Lung (tissue), 11 donors: ENCODE measurements at regions not wholly inside any gene's neighbourhood (a gene's known extent, or its start where the extent isn't known, plus 50 kb on each side); places are given as distances from the start of the nearest gene placed in this dataset.

Experiments
- ATAC-seq: fragments of 200-7000 bp; cut with Tn5 transposase; one replicate; pipeline ENCODE4 v1.9.1; 2020; ENCODE audit warnings: moderate number of reproducible peaks; ENCODE audit not compliant: insufficient read depth, low FRiP score
- DNase-seq, 3 donors: peaks; one replicate each; pipeline ENCODE4 v3.0.0-alpha.2; 2013 to 2017
- H3K27ac ChIP-seq, 2 donors: one replicate each; pipeline ENCODE4 v1.5.1; 2013; ENCODE audit warnings: mild to moderate bottlenecking in 2 of 2, moderate library complexity in 2 of 2, control low read depth in 1 of 2, inconsistent platforms in 1 of 2, low read depth in 1 of 2, low read length in 1 of 2
- H3K27me3 ChIP-seq, 3 donors: one replicate each; pipeline ENCODE4 v1.5.1; 2013; ENCODE audit warnings: low read length in 2 of 3; ENCODE audit not compliant: control insufficient read depth in 3 of 3, insufficient read depth in 3 of 3
- H3K36me3 ChIP-seq, 4 donors: one replicate each; pipeline ENCODE4 v1.5.1; 2013; ENCODE audit warnings: low read length in 4 of 4, mild to moderate bottlenecking in 1 of 4, moderate library complexity in 1 of 4; ENCODE audit not compliant: control insufficient read depth in 4 of 4, insufficient read depth in 4 of 4
- H3K4me1 ChIP-seq, 5 donors: one replicate each; pipeline ENCODE4 v1.5.1; 2013; ENCODE audit warnings: low read length in 5 of 5, mild to moderate bottlenecking in 2 of 5, moderate library complexity in 1 of 5; ENCODE audit not compliant: control insufficient read depth in 5 of 5, insufficient read depth in 5 of 5
- H3K4me3 ChIP-seq: one replicate; pipeline ENCODE4 v1.5.1; 2013; ENCODE audit warnings: mild to moderate bottlenecking, control low read depth, moderate library complexity
- H3K9ac ChIP-seq, 2 donors: one replicate each; pipeline ENCODE4 v1.5.1; 2013; ENCODE audit warnings: low read length in 2 of 2, control low read depth in 1 of 2; ENCODE audit not compliant: insufficient read depth in 1 of 2
- H3K9me3 ChIP-seq, 4 donors: one replicate each; pipeline ENCODE4 v1.5.1; 2013; ENCODE audit warnings: low read length in 3 of 4, mild to moderate bottlenecking in 1 of 4, moderate library complexity in 1 of 4; ENCODE audit not compliant: control insufficient read depth in 4 of 4, insufficient read depth in 3 of 4
- CTCF ChIP-seq: IDR thresholded peaks from 2 replicates; pipeline ENCODE4 v1.5.1; 2012; ENCODE audit warnings: mild to moderate bottlenecking; ENCODE audit errors: control extremely low read depth, extremely low read depth
- WGBS, 2 donors: extraction: QIAGEN DNeasy Blood & Tissue Kit; methylation state at CpG; one replicate each; pipeline ENCODE4 v1.1.7; 2013; 5-methylcytosine and 5-hydroxymethylcytosine counted together
- donor health status: control.
- donor health status: control.
- donor health status: Bipolar disorder and iron deficiency.
- donor health status: healthy.
- donor health status: DM: yes; HTN: yes; CAD: no.

DNA sequence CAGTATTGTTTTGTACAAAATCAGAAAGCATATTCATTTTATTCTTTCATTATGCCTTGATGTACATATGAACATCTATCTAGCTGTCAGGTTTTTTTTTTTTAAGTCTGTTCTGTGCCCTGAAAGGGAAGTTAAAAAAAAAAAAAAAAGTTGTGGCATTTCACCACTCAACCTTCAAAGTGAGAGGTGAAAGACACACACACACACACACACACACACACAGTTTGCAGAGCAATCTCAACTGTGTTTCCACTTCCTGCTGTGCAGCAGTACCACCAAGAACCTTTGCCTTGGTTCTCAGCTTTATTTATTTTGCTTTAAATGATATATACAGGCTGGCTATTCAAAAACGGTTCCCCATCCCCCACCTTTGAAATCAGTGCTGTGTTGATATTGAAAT lies 955.6 kb downstream of the GATA3 start:
- TF ChIP-seq CTCF, result no peak
- no peaks in the 10 kb centered on the region for H3K36me3 ChIP-seq
- ATAC-seq, result no peak
- H3K4me1 ChIP-seq, result no peaks in the 10 kb centered on the region
- H3K27ac ChIP-seq, result no peak overlapping the region
- no peaks in the 10 kb centered on the region for H3K9me3 ChIP-seq
- peak in 2 of 3 donors; percentile 34 to 36 for DNase-seq
- no peak overlapping the region for H3K4me3 ChIP-seq
- H3K27me3 ChIP-seq, result peaks cover 0 to 3% (median 0%) of the 10 kb centered on the region in 3 donors
- WGBS, 2 donors, result 6% methylated on average over 1 of the region's 1 CpG
- H3K9ac ChIP-seq, result no peak overlapping the region

DNA sequence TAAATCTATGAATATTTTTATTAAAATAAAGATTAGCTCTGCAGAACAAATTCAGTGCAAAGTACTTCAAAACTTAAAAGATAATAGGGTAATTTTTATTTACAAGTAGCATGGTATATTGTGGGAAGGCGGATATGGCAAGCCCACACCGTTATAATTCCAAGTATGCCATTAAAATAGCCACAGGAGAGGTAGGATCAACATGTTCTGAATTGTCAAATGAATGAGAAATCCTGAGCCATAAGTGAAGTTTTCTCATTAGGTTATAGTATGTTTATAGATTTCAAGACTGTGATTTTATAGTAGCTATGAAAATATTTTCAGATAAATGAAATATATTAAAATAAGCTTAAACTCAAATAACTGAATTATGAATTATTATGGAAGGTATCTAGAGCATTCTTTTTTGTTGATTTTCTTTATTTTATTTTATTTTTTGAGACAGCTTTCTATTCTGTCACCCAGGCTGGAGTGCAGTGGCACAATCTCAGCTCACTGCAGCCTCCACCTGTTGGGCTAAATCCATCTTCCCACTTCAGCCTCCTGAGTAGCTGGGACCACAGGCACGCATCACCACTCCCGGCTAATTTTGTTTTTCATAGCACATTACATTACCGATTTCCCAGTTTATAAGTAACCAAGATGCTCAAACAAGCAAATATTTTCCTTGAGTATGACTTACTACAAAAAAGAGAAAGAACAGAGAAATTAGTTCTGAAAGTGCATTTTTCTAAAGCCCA lies 956.6 kb downstream of the GATA3 start:
- Histone ChIP-seq H3K9me3 (no peaks in the 10 kb centered on the region), H3K27ac (no peak overlapping the region), H3K4me3 (no peak overlapping the region), H3K9ac (no peak overlapping the region), H3K4me1 (no peaks in the 10 kb centered on the region), H3K27me3 (no peaks in the 10 kb centered on the region), H3K36me3 (no peaks in the 10 kb centered on the region)
- no peak for TF ChIP-seq CTCF
- no peak for DNase-seq
- ATAC-seq, result no peak
- 71 to 74% methylated on average over 5 of the region's 5 CpGs for WGBS, 2 donors

DNA sequence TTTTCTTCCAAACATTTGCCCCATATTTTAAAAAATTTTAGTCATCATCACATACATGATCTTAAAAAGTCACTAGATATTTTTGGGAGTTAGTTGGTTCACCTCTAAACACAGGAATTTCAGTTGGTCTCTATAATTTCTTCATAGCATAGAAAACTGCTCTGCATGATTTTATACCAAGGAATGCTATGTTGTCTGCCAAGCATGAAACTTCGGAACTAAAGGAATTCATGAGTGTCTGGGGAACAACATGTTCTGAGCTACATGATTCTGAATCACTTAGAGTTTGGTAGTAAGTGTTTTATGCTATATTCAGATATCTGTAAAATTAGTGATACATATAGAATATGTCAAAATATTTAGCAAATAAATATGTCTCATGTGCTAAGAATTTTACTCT lies 957.8 kb downstream of the GATA3 start:
- Histone ChIP-seq H3K9me3 (no peaks in the 10 kb centered on the region), H3K36me3 (no peaks in the 10 kb centered on the region), H3K4me1 (no peaks in the 10 kb centered on the region), H3K27ac (no peak overlapping the region), H3K27me3 (no peaks in the 10 kb centered on the region), H3K9ac (no peak overlapping the region), H3K4me3 (no peak overlapping the region)
- ATAC-seq, result no peak
- peak in 1 of 3 donors; percentile 5 for DNase-seq
- 50 to 75% methylated on average over 1 of the region's 1 CpG for WGBS, 2 donors
- TF ChIP-seq CTCF, result no peak

DNA sequence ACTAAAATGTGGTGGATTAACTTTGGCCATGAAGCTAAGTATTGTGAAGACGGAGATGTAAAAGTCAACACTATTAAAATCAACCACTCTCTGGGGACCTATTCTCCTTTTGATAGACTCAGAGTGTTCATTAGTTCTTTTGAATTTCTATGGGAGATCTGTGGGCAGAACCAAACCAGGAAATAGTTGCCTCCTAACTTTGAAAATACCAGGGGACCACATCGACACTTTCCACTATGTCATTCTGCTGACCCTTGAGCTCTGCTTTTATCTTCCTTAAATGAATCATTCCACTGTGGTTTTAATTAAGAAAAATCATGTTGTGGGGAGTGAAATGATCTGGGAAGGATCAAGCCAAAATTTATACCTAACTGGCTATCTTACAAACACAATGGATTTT lies 960.5 kb downstream of the GATA3 start:
- WGBS, 2 donors, result 68 to 93% methylated on average over 2 of the region's 2 CpGs
- peaks cover 0 to 8% (median 0%) of the 10 kb centered on the region in 5 donors for H3K4me1 ChIP-seq
- H3K36me3 ChIP-seq, result no peaks in the 10 kb centered on the region
- DNase-seq (no peak), ATAC-seq (no peak)
- H3K4me3 ChIP-seq, result no peak overlapping the region
- no peaks in the 10 kb centered on the region for H3K27me3 ChIP-seq
- no peaks in the 10 kb centered on the region for H3K9me3 ChIP-seq
- TF ChIP-seq CTCF, result no peak
- no peak overlapping the region for H3K9ac ChIP-seq
- no peak overlapping the region for H3K27ac ChIP-seq
